ENCODE measurements at regions not wholly inside any gene's neighbourhood (a gene's known extent, or its start where the extent isn't known, plus 50 kb on each side); places are given as distances from the start of the nearest gene placed in this dataset.

- H3K36me3 Mint-ChIP-seq (ENCODE audit: insufficient read depth): no peaks in the 10 kb centered on the region
Observed at GRCh38 chr4:177052211-177052934, 257.3 kb upstream of the NEIL3 start.

GRCh38 chr4:177057186-177057585 lies 252.5 kb upstream of the NEIL3 start:
- H3K36me3 Mint-ChIP-seq (ENCODE audit: insufficient read depth): no peaks in the 10 kb centered on the region
- H3K27ac Mint-ChIP-seq: no peak overlapping the region
- no peaks in the 10 kb centered on the region for H3K9me3 Mint-ChIP-seq
- no peaks in the 10 kb centered on the region for H3K4me1 Mint-ChIP-seq (ENCODE audit: low read depth in 2 of 2)
- ATAC-seq (replicated peaks): no peak
- peaks cover 4 to 6% of the 10 kb centered on the region in 2 donors for H3K27me3 Mint-ChIP-seq
- no peak overlapping the region for H3K4me3 Mint-ChIP-seq
- no peak for DNase-seq

More at GRCh38 chr4:177052211-177052934, 257.3 kb upstream of the NEIL3 start:
- Mint-ChIP-seq H3K4me3 (no peak overlapping the region), H3K4me1 (ENCODE audit: low read depth in 2 of 2) (no peaks in the 10 kb centered on the region), H3K9me3 (no peaks in the 10 kb centered on the region), H3K27me3 (peaks cover 5 to 8% of the 10 kb centered on the region in 2 donors), H3K27ac (no peak overlapping the region)
- no peak for DNase-seq
- ATAC-seq (replicated peaks): no peak

GRCh38 chr4:177064116-177064515 lies 245.6 kb upstream of the NEIL3 start:
- H3K4me1 Mint-ChIP-seq (ENCODE audit: low read depth in 2 of 2): no peaks in the 10 kb centered on the region
- DNase-seq (no peak), ATAC-seq (replicated peaks) (no peak)
- no peak overlapping the region for H3K4me3 Mint-ChIP-seq
- peaks cover 6% of the 10 kb centered on the region in 2 donors for H3K27me3 Mint-ChIP-seq
- no peak overlapping the region for H3K27ac Mint-ChIP-seq
- no peaks in the 10 kb centered on the region for H3K36me3 Mint-ChIP-seq (ENCODE audit: insufficient read depth)
- H3K9me3 Mint-ChIP-seq: no peaks in the 10 kb centered on the region

- Mint-ChIP-seq H3K4me3 (no peak overlapping the region), H3K9me3 (no peaks in the 10 kb centered on the region), H3K4me1 (ENCODE audit: low read depth in 2 of 2) (no peaks in the 10 kb centered on the region), H3K27me3 (peaks cover 0 to 6% of the 10 kb centered on the region in 2 donors), H3K27ac (no peak overlapping the region), H3K36me3 (ENCODE audit: insufficient read depth) (no peaks in the 10 kb centered on the region)
- DNase-seq: no peak
- ATAC-seq (replicated peaks): no peak
Observed at GRCh38 chr4:177064729-177065394, 244.8 kb upstream of the NEIL3 start.

GRCh38 chr4:177066746-177067145 lies 242.9 kb upstream of the NEIL3 start:
- no peak for ATAC-seq (replicated peaks)
- no peak for DNase-seq
- Mint-ChIP-seq H3K4me1 (ENCODE audit: low read depth in 2 of 2) (no peaks in the 10 kb centered on the region), H3K27me3 (peaks cover 0 to 6% of the 10 kb centered on the region in 2 donors), H3K9me3 (no peaks in the 10 kb centered on the region), H3K27ac (no peak overlapping the region), H3K4me3 (no peak overlapping the region), H3K36me3 (ENCODE audit: insufficient read depth) (no peaks in the 10 kb centered on the region)

- DNase-seq (no peak), ATAC-seq (replicated peaks) (no peak)
- Mint-ChIP-seq H3K9me3 (no peaks in the 10 kb centered on the region), H3K4me3 (no peak overlapping the region), H3K4me1 (ENCODE audit: low read depth in 2 of 2) (no peaks in the 10 kb centered on the region), H3K27ac (no peak overlapping the region), H3K36me3 (ENCODE audit: insufficient read depth) (no peaks in the 10 kb centered on the region), H3K27me3 (no peaks in the 10 kb centered on the region)
Observed at GRCh38 chr4:177070533-177071058, 239.1 kb upstream of the NEIL3 start.

- ATAC-seq (replicated peaks): no peak
- DNase-seq: no peak
- Mint-ChIP-seq H3K27me3 (no peaks in the 10 kb centered on the region), H3K4me3 (no peak overlapping the region), H3K4me1 (ENCODE audit: low read depth in 2 of 2) (no peaks in the 10 kb centered on the region), H3K36me3 (ENCODE audit: insufficient read depth) (no peaks in the 10 kb centered on the region), H3K9me3 (no peaks in the 10 kb centered on the region), H3K27ac (no peak overlapping the region)
Observed at GRCh38 chr4:177077095-177077971, 232.3 kb upstream of the NEIL3 start.

- Mint-ChIP-seq H3K4me1 (ENCODE audit: low read depth in 2 of 2) (no peaks in the 10 kb centered on the region), H3K4me3 (no peak overlapping the region), H3K27me3 (no peaks in the 10 kb centered on the region), H3K9me3 (no peaks in the 10 kb centered on the region), H3K36me3 (ENCODE audit: insufficient read depth) (no peaks in the 10 kb centered on the region), H3K27ac (no peak overlapping the region)
- DNase-seq: no peak
- ATAC-seq (replicated peaks): no peak
Observed at GRCh38 chr4:177079327-177079726, 230.3 kb upstream of the NEIL3 start.

- H3K27me3 Mint-ChIP-seq: no peaks in the 10 kb centered on the region
- no peaks in the 10 kb centered on the region for H3K4me1 Mint-ChIP-seq (ENCODE audit: low read depth in 2 of 2)
- ATAC-seq (replicated peaks) (no peak), DNase-seq (no peak)
- H3K36me3 Mint-ChIP-seq (ENCODE audit: insufficient read depth): no peaks in the 10 kb centered on the region
- H3K4me3 Mint-ChIP-seq: no peak overlapping the region
- H3K9me3 Mint-ChIP-seq: no peaks in the 10 kb centered on the region
- H3K27ac Mint-ChIP-seq: no peak overlapping the region
Observed at GRCh38 chr4:177080388-177080787, 229.3 kb upstream of the NEIL3 start.

- Mint-ChIP-seq H3K9me3 (no peaks in the 10 kb centered on the region), H3K4me3 (no peak overlapping the region), H3K4me1 (ENCODE audit: low read depth in 2 of 2) (no peaks in the 10 kb centered on the region), H3K27me3 (no peaks in the 10 kb centered on the region), H3K36me3 (ENCODE audit: insufficient read depth) (no peaks in the 10 kb centered on the region), H3K27ac (no peak overlapping the region)
- DNase-seq (no peak), ATAC-seq (replicated peaks) (no peak)
Observed at GRCh38 chr4:177087060-177087459, 222.6 kb upstream of the NEIL3 start.

GRCh38 chr4:177087499-177087898 lies 222.2 kb upstream of the NEIL3 start:
- no peaks in the 10 kb centered on the region for H3K4me1 Mint-ChIP-seq (ENCODE audit: low read depth in 2 of 2)
- no peaks in the 10 kb centered on the region for H3K9me3 Mint-ChIP-seq
- DNase-seq (no peak), ATAC-seq (replicated peaks) (no peak)
- H3K27ac Mint-ChIP-seq: no peak overlapping the region
- no peak overlapping the region for H3K4me3 Mint-ChIP-seq
- H3K27me3 Mint-ChIP-seq: no peaks in the 10 kb centered on the region
- no peaks in the 10 kb centered on the region for H3K36me3 Mint-ChIP-seq (ENCODE audit: insufficient read depth)

GRCh38 chr4:177091515-177091914 lies 218.2 kb upstream of the NEIL3 start:
- DNase-seq (no peak), ATAC-seq (replicated peaks) (no peak)
- H3K4me1 Mint-ChIP-seq (ENCODE audit: low read depth in 2 of 2): no peaks in the 10 kb centered on the region
- no peak overlapping the region for H3K4me3 Mint-ChIP-seq
- no peaks in the 10 kb centered on the region for H3K27me3 Mint-ChIP-seq
- H3K27ac Mint-ChIP-seq: no peak overlapping the region
- H3K36me3 Mint-ChIP-seq (ENCODE audit: insufficient read depth): no peaks in the 10 kb centered on the region
- H3K9me3 Mint-ChIP-seq: no peaks in the 10 kb centered on the region

GRCh38 chr4:177092807-177093206 lies 216.9 kb upstream of the NEIL3 start:
- DNase-seq (no peak), ATAC-seq (replicated peaks) (no peak)
- H3K4me1 Mint-ChIP-seq (ENCODE audit: low read depth in 2 of 2): no peaks in the 10 kb centered on the region
- H3K36me3 Mint-ChIP-seq (ENCODE audit: insufficient read depth): no peaks in the 10 kb centered on the region
- no peaks in the 10 kb centered on the region for H3K9me3 Mint-ChIP-seq
- no peak overlapping the region for H3K27ac Mint-ChIP-seq
- H3K27me3 Mint-ChIP-seq: no peaks in the 10 kb centered on the region
- H3K4me3 Mint-ChIP-seq: no peak overlapping the region

Measured in effector memory CD8-positive, alpha-beta T cell (primary cell).